Esophagus squamous epithelium (tissue), 4 donors: ENCODE measurements at regions not wholly inside any gene's neighbourhood (a gene's known extent, or its start where the extent isn't known, plus 50 kb on each side); places are given as distances from the start of the nearest gene placed in this dataset.

Source experiments
- CTCF ChIP-seq, 6 experiments: fragments of 450-650 bp in 4 of 6; fragments of 200-600 bp in 2 of 6; sonication (generic) in 2 of 6; IDR thresholded peaks; one replicate each; pipeline ENCODE4 v1.5.1; 2016 to 2019; ENCODE audit warnings: antibody characterized with exemption in 6 of 6, mild to moderate bottlenecking in 4 of 6, moderate library complexity in 4 of 6
- POLR2A ChIP-seq, 4 donors: fragments of 450-650 bp; IDR thresholded peaks; one replicate each; pipeline ENCODE4 v1.6.1; 2017; ENCODE audit warnings: antibody characterized with exemption in 4 of 4, mild to moderate bottlenecking in 4 of 4, moderate library complexity in 3 of 4

GRCh38 chr2:81304154-81304830, 999.7 kb upstream of the LRRTM1 start:
- TF ChIP-seq CTCF (IDR thresholded peaks at IDR 0.05): no peak
- no peak for TF ChIP-seq POLR2A (IDR thresholded peaks at IDR 0.05)
